G401 (cell line): ENCODE measurements at regions not wholly inside any gene's neighbourhood (a gene's known extent, or its start where the extent isn't known, plus 50 kb on each side); places are given as distances from the start of the nearest gene placed in this dataset.
"Not testable (repeated sequence)": the region's sequence is repeated elsewhere in the genome, so short reads cannot be mapped to it uniquely, and the experiment has no call there.

Source experiments
- DNase-seq: peaks from one replicate; pipeline ENCODE4 v3.0.0-alpha.2; 2015; ENCODE audit warnings: low spot score
- in situ Hi-C: cut with HindIII; loops from 2 replicates; pipeline ENCODE4 v1.10.0; 2016; ENCODE audit warnings: low sequenced_read_pairs, mixed read lengths

DNA sequence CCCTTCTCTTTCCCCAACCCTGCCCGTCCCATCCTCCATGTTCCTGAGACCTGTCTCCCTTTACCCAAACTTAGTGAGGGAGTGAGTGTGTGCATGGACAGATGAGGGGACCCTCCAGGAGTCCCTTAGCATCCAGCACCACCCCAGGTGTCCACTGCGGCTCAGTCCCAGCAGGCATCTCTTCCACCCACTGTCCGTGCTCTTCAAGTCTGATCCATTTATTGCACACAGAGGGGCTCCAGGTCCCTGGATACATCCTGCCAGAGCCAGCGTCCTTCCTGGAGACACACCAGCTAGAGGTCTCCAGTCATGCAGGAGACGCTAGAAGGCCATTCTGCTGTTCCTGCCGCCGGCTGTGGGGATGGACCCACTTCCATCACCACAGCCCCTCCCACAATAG lies 239.2 kb downstream of the ADGRD1 start:
- DNase-seq: no peak
- in situ Hi-C loops: no loop called here

GRCh38 chr12:131194166-131194565 lies 240.5 kb downstream of the ADGRD1 start:
- no peak for DNase-seq
- in situ Hi-C loops: no loop called here

DNA sequence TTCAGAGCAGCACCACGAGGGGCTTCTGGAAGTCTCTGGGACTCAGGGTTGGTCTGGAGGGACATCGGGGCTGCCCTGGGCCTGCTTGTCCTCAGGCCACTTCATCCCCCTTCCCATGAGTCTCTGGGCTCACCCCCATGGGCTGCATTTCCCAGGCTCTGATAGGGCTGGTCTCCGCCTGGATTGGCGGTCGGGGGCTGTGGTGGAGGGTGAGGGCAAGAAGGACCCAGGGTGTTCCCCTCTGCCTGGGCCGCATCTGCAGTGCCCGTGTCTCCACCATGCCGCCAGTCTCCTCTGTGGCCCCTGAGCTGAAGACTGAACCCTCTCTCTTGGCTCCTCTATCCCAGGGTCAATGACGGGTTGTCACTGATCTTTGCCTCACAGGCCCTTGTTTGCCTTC lies 242.1 kb downstream of the ADGRD1 start:
- in situ Hi-C loops: no loop called here
- DNase-seq: no peak

DNA sequence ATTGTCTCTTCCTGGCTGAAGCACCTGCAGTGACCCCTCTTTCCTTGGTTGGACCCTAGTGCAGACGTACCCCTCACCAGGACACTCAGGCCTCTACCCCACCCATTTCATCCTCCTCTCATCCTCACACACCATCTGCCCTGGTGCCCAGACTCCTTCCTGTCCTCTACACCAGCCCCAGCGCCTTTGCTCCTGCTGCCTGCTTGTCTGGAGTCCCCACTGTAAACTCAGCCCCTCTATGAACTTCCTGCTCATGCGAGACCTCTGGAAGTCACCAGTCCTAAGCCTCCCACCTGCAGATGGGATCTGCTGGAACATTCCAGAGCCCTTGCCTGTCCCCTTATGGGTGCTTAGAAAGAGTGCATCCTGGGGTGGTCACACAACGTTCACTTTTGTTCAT lies 242.5 kb downstream of the ADGRD1 start:
- in situ Hi-C loops: no loop called here
- no peak for DNase-seq

DNA sequence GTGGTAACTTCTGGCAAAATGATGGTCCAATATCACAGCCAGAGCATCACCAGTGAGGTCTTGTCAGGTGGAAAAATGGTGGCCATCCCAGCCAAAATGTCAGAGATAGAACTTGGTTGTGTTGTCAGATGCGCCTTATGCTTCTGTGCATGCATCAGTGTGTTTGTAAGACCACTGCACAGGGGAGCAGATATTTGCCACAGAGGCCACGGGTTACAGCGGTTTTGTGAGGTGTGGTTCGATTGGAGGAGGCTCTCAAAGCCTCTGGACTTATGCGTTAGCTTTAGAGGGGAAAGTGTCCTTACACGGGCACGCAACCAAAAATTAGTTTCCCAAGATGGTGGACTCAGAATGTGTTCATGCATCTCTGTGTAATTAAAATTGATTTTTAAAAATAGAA lies 243.8 kb downstream of the ADGRD1 start:
- DNase-seq: no peak
- in situ Hi-C loops: no loop called here

DNA sequence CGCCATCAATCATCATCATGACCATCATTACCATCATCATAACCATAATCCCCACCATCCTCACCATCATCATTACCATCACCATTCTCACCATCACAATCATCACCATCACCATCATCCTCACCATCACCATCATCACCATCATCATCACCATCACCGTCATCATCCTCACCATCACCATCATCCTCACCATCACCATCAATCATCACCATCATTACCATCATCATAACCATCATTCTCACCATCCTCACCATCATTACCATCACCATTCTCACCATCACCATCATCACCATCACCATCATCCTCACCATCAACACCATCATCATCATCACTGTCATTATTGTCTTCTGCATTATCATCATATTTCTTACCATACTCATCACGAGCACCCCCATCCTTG lies 245.5 kb downstream of the ADGRD1 start:
- in situ Hi-C loops: no loop called here

GRCh38 chr12:131201912-131202311 lies 248.2 kb downstream of the ADGRD1 start:
- in situ Hi-C loops: not testable (repeated sequence)

More for the DNA sequence above, 245.5 kb downstream of the ADGRD1 start:
- no peak for DNase-seq

GRCh38 chr12:131202592-131203378 lies 249.1 kb downstream of the ADGRD1 start:
- in situ Hi-C loops: no loop called here
- no peak for DNase-seq

More at GRCh38 chr12:131201912-131202311, 248.2 kb downstream of the ADGRD1 start:
- DNase-seq: not testable (repeated sequence)

GRCh38 chr12:131203666-131204415 lies 250.1 kb downstream of the ADGRD1 start:
- no peak for DNase-seq
- in situ Hi-C loops: no loop called here

- DNase-seq: no peak
- in situ Hi-C loops: no loop called here
These were observed 250.9 kb downstream of the ADGRD1 start for GRCh38 chr12:131204416-131205274.

- DNase-seq, in situ Hi-C loops: not testable (repeated sequence)
These were observed 251.7 kb downstream of the ADGRD1 start for GRCh38 chr12:131205275-131205933.

- in situ Hi-C loops, DNase-seq: not testable (repeated sequence)
These were observed 253.1 kb downstream of the ADGRD1 start for GRCh38 chr12:131206630-131207299.

DNA sequence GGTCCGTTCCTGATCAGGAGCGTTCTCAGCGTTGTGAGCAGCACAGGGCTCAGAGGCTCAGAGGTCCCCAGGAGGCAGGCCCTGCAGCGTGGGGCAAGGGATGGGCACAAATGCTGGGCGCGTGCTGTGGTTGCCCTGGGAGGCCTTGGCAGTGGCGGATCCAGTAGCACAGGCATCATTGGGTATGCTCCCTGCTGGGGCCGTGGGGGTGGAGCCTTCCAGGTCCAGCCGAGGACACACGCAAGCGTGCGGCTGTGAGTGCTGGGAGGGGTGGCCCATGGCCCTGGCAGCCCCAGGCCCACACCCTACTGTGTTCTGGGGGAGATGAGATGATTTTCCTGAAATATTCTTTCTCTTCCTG lies 253.6 kb downstream of the ADGRD1 start:
- DNase-seq, in situ Hi-C loops: not testable (repeated sequence)

DNA sequence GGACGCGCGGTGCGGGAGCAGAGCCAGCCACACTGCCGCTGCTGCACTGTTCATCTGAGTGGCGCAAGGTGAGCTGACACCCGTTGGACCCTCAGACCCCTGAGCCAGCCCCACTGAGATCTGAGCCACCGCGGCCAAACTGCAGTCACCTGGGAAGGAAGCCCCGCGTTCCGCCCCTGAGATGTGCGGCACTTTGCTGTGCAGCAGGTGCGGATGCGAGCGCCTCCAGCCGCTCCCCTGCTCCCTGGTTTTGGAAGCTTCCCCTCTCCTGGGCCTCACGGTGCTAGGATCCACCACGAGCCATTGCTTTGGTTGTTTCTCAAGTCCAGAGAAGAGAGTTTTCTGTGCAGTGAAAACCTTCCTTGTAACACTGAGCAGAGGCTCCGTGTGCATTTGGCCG lies 254.1 kb downstream of the ADGRD1 start:
- in situ Hi-C loops, DNase-seq: not testable (repeated sequence)

DNA sequence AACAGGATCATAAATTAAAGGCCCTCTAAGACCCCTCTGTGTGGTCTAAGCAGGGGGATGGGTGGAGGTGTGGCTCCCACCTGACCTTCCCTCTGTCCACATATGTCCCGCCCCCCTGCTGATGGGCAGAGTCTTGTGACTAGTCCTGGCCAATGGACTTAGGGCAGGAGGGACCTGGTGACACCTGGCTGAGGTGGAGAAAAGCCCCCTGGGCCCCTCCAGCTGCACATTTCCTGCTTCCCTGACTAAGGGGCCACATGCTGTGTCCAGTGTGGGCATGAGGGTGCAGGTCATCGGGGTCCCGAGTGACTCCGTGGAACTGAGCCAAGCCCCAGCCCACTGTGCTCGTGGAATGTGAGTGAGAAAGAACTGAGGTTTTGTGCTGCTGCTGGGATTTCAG lies 254.7 kb downstream of the ADGRD1 start:
- in situ Hi-C loops: no loop called here
- DNase-seq: no peak

- in situ Hi-C loops: no loop called here
- no peak for DNase-seq
These were observed 255.7 kb downstream of the ADGRD1 start for GRCh38 chr12:131209082-131210070.

DNA sequence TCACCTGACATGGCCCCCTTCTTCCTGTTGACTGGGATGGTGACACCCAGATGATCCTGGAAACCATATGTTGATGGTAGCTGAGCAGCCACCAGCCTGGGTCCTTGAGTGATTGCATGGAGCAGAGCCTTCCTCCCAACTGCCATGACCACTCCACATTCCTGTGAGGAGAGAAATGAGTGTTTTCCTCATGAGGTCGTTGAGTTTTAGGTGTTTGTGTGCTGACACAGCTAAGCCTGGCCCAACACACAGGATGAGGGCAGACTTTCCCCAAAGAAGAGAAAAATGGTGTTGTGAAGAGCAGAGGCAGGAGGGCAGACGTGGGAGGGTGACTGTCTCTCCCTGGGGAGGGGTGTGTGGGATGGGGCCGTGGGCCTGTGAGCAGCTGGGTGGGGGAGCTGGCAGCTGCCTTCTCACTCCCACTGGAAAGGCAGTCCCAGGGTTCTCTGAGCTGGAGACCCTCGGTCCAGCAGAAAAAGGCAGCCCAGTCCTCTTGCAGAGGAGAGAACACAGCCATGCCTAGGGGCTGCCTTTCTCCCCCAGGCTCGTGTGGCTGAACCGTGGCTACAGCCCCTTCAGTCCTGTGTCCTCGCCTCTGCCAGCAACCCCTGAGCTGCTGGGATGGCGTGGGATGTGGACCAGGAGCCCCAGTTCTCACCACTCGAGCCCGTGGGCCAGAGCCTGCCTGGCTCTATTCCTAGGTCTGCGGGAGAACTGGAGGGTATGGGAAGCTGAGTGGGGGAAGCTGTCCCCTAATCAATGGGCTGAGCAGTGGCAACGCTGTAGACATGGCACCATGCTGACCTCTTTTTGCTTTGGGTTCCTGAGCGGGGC lies 257.0 kb downstream of the ADGRD1 start:
- in situ Hi-C loops: no loop called here
- DNase-seq: no peak
